ENCODE measurements at regions not wholly inside any gene's neighbourhood (a gene's known extent, or its start where the extent isn't known, plus 50 kb on each side); places are given as distances from the start of the nearest gene placed in this dataset.
A peak's percentile ranks its signal among the peaks of the same experiment; 100 is the strongest.
"Not testable (repeated sequence)": the region's sequence is repeated elsewhere in the genome, so short reads cannot be mapped to it uniquely, and the experiment has no call there.

DNA sequence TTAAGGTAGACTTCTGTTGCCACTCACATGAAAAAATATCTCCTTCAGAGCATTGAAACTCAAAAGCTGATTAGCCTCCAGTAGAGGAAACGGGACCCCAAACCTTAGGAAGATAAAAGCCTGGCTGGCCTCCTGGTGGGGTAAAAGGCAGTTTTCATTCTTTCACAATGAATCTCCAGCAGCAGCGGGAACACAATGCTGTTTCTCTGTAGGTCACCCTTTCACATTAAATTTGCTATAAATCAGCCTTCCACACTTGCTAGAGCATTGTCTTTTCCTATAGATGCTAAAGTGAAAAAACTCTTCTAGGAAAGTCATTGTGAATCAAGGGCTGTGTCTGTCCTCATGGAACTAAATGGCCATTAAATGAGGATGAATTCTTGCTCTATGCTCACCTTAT is 207.3 kb upstream of the MAGEB2 start:
- DNase-seq, result no peak

GRCh38 chrX:30010471-30010870 is 204.9 kb upstream of the MAGEB2 start:
- DNase-seq, result no peak

DNA sequence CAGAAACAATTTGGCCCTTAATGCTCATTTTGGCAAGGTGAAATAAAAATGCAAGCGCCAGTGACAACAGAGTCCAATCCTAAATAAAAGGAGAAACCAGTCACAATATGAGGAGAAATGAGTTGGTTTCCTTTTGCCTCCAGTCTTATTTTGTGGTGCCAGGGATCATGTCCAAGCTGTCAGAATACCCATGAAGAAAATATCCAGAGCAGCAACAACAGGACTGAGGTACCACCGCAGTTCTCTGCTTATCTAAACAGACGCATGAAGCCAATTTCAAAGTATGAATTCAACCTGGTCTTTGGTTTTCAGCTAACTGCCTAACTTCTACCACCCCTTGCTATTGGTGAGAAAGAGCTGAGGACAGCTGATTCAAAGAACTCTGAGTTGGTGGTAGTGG is 199.9 kb upstream of the MAGEB2 start:
- DNase-seq, result no peak

DNA sequence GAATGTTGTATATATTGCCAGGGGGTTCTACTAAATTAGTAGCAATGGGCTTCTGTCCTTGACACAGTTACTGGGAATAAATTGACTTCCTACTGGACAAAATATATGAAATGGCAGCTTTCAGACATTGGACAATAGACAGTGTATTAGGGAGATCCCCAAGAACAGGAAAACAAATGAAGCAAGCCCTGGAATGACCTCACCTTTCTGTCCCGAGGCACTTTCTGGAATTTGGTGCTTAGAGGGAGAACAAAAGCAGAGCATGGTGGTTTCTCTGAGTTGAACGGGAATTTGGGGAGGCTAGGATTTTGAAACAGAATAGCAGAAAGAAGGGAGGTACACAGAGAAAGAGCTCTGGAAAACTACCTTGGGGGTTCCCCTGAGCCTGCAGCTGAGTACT is 187.7 kb upstream of the MAGEB2 start:
- DNase-seq, result no peak

DNA sequence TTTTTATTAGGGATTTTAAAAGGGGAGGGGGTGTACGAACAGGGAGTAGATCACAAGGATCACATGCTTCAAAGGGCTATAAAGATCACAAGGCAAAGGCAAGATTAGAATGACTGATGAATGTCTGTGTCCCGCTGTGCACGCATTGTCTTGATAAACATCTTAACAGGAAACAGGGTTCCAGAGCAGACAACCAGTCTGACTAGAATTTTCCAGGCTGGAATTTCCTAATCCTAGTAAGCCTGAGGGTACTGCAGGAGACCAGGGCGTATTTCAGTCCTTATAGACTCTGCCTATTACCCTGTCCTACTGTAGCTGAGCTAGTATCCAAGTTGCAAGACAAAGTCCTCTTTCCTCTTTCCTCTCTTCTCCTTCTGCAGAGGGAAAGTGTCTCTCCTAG is 179.0 kb upstream of the MAGEB2 start:
- DNase-seq, result not testable (repeated sequence)

DNA sequence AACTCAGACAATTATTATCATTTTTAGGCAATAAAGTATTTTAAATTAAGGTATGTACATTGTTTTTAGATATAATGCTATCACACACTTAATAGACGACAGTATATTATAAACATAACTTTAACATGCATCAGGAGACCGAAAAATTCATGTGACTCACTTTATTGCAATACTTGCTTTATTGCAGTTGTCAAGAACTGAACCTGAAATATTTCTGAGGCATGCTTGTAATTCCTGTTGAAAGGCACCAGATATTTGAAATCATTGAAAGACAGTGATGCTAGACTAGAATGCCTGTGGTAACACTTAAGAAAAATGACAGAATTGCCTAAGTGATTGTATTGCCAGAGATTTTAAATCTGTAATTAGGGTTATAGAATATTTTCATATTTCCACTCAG is 175.6 kb upstream of the MAGEB2 start:
- peak; percentile 80 for DNase-seq

DNA sequence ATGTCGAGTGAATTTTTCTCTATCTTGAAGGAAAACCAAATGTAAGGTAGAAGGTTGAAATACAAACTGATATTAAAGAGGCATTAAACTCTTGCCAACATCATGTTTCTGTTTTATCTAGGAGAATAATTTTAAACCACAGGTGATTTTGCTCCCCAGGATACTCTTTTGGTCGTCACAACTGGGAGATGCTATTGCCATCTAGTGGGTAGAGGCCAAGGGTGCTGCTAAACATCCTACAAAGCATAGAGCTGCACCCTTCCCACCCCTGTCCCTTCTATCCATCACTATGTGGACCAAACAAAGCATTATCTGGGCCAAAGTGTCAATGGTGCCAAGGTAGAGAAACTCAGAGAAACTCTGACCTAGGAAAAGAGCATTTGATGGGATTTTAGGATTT is 154.6 kb upstream of the MAGEB2 start:
- DNase-seq, result no peak

- DNase-seq, result peak; percentile 71
Measured at GRCh38 chrX:30065226-30065625, 150.1 kb upstream of the MAGEB2 start.

DNA sequence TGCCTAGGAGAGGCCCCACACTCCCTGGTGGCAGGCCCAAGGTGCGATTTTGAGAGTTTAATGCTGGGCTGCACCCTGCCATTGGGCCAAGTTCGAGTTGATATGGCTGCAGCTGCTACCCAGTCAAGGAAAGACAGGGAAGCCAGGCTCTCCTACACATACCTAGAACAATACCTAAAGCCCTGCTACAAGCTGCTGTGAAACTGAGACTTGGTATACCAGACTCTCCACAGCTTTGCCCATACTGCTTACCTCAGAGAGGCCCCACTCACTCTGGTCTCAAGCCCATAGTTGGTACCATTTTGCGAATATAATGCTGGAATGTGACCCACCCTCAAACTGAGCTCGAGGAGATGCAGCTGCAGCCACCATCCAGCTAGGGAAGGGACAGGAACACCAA is 147.7 kb upstream of the MAGEB2 start:
- no peak for DNase-seq

DNA sequence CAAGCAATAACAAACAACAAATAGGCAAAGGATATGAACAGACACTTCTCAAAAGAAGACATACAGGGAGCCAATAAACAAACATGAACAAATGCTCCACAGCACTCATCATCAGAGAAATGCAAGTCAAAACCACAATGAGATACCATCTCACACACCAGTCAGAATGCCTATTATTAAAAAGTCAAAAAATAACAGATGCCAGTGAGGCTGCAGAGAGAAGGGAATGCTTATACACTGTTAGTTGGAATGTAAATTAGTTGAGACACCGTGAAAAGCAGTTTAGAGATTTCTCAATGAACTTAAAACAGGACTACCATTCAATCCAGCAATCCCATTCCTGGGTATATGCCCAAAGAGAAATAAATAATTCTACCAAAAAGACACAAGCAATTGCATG is 129.8 kb upstream of the MAGEB2 start:
- DNase-seq, result no peak

- no peak for DNase-seq
Measured at GRCh38 chrX:30111431-30111830, 103.9 kb upstream of the MAGEB2 start.

DNA sequence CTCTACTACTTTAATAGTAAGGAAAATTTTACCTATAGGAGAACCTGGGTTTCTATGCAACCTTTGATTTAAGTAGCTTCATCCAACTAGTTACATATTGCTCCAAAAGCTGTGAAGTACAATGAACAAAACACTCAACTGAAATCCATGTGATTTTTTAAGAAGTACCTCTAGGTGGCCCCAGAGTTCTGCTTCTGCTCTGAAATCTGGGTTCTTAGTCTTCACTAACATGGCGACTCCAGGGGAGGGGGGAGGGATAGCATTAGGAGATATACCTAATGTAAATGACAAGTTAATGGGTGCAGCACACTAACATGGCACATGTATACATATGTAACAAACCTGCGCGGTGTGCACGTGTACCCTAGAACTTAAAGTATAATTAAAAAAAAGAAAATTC is 73.4 kb upstream of the MAGEB2 start:
- DNase-seq, result peak; percentile 25

DNA sequence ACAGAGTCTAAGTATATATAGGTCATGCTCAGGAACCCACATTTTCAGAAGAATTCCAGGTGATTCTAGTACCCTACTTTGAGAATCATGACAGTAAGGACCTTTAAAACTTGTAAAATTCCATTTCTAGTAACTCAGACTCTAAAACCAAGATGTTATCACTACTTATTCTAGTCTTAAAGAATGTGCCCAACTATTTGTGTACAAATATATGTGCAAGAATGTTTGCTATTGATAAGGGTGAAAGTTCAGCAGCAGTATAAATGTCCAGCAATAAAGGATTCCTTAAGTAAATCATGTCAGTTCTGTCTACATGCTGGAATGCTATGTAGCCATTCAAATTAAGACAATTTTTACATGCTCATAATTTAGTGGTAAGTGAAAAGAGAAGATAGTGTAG is 71.1 kb upstream of the MAGEB2 start:
- no peak for DNase-seq

DNA sequence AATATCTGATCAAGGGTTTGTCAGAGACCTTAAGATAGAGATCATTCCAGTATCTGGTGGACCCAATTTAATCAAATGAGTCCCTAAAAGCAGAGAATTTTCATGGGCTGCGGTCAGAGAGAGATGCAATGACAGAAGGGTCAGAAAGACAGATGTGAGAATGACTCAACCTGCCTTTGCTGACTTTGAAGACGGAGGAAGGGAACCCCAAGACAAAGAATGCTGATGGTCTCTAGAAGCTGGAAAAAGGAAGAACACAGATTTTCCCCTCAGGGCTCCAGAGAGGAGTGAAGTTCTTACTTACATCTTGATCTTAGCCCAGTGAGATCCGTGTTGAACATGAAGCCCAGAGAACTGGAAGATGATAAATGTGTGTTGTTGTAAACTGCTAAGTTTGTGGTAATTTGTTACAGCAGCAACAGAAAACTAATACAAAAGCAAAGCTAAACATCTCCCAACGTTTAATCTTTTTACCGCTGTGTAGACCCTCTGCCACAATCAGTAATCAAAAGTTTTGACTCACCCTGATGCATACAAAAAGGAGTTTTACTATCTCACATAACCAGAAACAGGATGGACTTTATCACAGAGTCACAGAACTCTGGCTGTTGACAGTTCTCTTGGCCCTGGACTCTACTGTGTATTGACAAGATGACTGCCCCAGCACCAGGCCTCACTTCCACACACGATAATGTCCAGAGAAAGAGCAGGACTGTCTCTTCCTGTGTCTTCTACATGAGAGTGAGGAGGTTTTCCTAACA is 70.2 kb upstream of the MAGEB2 start:
- no peak for DNase-seq

DNA sequence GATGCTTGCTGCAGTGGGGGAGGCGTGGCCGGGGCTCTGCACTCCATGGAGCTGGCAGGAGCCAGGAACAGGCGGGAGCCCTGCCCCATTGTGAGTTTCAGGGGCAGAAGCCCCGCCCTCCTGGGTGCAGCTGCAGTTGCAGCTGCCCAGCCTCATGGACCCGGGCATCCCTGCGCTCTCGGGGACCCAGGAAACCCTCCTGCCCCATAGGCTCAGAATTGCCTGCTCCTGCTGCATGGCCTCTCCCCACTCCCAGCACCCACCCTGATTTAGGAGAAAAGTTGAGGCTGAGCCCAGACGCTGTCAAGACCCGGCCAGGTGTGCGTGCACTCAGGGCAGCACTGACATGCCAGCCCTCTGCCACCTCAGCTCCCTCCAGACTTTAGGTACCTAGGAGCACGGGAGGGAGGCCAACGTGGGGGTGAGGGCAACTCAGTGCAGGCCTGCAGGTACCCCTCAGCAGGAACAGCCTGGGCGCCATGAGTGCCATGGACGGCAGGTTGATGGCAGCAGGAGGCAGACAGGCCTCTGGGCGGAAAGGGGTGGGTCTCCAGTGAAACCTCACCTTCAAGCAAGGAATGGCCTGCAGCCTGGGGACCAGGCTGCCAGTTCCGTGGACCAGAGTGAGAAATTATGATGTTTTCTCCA is 67.2 kb upstream of the MAGEB2 start:
- DNase-seq, result no peak

GRCh38 chrX:30149206-30149605 is 66.2 kb upstream of the MAGEB2 start:
- DNase-seq, result not testable (repeated sequence)

DNA sequence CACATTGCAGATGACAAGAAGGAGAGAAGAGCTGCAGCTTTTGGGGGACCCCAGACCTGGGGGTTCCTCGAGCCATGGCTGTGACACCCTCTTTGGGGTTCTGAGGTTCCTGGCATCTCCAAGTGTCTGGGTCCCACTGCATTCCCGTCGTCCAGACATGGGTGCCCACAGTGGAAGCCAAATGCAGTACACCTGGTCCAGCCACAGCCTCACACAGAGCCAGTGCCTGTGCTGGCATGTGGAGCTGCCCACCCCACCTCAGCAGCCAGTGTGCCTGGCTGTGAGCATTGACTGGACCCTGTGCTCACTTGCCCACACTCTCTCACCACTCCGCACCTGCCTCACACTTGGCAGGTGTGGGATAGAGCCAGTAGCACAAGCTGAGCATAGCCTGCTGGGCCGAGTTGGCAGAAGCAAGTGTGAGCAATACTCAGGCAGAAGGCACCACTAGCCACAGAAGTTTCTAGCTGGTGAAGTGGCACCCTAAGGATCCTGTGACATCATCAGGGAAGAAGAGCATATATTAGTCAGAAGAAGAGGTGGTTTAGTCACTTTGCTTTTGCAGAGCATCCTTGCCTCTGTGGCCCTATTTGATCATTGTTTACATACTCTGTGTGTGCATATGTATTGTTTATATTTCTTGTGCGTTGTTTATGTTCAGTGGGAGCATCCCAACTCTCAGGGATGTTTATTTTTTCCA is 65.0 kb upstream of the MAGEB2 start:
- DNase-seq, result no peak

- no peak for DNase-seq
Measured at GRCh38 chrX:30151964-30152363, 63.4 kb upstream of the MAGEB2 start.

DNA sequence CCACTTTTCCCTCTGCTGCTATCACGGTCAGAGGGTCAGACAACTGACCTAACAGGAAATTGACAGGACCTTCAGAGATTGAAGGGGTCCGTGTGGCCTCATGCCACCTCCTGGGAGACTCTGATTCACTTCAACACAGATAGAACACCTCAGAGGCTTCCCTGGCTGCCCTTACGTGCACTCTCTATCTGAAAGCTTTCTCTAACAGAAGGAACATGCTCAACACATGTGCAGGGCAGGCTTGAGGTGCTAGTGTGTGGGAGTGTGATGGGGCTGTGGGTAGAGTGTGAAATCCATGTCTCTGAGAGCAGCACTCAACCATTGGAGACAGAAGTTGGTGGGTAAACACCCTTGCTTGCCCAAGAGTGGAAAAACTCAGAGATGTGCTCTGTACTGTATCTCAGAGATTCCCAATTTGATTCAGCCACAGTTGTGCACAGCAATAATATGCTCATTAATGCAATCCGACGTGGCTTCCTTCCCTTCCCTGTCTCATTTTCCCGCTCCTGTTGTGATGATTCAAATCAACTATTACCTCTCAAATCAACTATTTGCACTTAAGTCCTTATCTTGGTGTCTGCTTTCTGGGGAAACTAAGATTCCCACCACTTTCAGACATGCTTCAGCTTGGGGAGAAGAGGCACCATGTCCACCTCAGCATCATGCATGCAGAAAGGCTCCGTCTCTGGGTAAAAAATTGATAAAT is 62.0 kb upstream of the MAGEB2 start:
- no peak for DNase-seq

GRCh38 chrX:30153881-30154260 is 61.5 kb upstream of the MAGEB2 start:
- DNase-seq, result peak; percentile 25

GRCh38 chrX:30156009-30156408 is 59.4 kb upstream of the MAGEB2 start:
- no peak for DNase-seq

- no peak for DNase-seq
Measured at GRCh38 chrX:30156880-30157560, 58.3 kb upstream of the MAGEB2 start.

DNA sequence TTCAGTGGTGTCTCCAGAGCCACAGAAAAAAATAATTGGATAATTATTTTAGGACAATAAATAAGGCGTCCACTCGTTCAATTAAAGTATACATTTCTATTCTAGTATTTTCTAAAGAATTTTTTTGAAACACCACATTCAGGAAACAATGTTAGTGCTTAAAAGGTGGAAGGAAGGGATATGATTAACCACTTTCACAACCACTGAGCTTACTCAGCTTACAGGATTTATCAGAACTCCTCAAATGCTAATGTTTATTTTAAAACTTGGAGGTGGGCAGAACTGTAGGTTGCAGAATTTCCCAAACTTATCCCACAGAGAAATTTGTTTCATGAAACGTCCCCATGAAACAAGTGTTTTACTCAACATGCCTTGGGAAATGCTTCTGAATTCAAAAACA is 54.3 kb upstream of the MAGEB2 start:
- DNase-seq, result no peak

Measured in fibroblast of upper back skin (primary cell).